ENCODE measurements at regions not wholly inside any gene's neighbourhood (a gene's known extent, or its start where the extent isn't known, plus 50 kb on each side); places are given as distances from the start of the nearest gene placed in this dataset.

DNA sequence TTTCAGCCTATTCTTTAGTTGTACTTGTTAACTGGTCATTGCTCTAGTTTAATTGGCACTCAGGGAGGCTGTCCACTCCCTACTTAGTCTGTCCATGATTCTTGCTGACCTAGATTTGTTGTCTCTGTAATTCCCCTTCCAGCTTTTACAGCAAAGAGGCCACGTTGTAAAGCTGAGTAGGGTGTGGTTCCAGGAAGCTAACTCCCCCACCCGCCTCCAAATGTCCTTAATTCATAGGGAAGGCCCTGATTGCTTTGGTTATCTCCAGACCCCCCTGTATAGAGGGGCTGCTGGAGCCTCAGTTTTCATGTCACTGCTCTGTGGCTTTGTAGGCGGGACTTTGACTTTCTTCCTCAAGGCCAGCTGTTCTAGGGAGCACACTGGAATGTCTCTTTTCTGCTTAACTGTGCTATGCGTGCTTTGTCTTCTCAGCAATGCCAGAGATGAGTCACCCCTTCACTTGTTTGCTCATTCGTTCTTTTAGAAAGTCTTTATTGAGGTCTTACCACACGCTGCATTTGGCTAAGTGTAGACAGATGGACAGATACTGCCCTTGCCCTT lies 175.1 kb upstream of the JAG1 start (continued):
- TF ChIP-seq, protein P1, sequence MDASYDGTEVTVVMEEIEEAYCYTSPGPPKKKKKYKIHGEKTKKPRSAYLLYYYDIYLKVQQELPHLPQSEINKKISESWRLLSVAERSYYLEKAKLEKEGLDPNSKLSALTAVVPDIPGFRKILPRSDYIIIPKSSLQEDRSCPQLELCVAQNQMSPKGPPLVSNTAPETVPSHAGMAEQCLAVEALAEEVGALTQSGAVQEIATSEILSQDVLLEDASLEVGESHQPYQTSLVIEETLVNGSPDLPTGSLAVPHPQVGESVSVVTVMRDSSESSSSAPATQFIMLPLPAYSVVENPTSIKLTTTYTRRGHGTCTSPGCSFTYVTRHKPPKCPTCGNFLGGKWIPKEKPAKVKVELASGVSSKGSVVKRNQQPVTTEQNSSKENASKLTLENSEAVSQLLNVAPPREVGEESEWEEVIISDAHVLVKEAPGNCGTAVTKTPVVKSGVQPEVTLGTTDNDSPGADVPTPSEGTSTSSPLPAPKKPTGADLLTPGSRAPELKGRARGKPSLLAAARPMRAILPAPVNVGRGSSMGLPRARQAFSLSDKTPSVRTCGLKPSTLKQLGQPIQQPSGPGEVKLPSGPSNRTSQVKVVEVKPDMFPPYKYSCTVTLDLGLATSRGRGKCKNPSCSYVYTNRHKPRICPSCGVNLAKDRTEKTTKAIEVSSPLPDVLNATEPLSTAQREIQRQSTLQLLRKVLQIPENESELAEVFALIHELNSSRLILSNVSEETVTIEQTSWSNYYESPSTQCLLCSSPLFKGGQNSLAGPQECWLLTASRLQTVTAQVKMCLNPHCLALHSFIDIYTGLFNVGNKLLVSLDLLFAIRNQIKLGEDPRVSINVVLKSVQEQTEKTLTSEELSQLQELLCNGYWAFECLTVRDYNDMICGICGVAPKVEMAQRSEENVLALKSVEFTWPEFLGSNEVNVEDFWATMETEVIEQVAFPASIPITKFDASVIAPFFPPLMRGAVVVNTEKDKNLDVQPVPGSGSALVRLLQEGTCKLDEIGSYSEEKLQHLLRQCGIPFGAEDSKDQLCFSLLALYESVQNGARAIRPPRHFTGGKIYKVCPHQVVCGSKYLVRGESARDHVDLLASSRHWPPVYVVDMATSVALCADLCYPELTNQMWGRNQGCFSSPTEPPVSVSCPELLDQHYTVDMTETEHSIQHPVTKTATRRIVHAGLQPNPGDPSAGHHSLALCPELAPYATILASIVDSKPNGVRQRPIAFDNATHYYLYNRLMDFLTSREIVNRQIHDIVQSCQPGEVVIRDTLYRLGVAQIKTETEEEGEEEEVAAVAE (CRISPR knock-in tag; IDR thresholded peaks at IDR 0.05; ENCODE audit: borderline replicate concordance) = peak; percentile 19; the same call in 1 of the 2 replicates
- peak; percentile 62; the same call in 1 of the 2 replicates for TF ChIP-seq YEATS2 (CRISPR knock-in tag; IDR thresholded peaks at IDR 0.05; ENCODE audit: borderline replicate concordance)
- no peak for TF ChIP-seq HOXD1 (CRISPR knock-in tag; IDR thresholded peaks at IDR 0.05)
- no peak for TF ChIP-seq SOX6 (IDR thresholded peaks at IDR 0.05)
- peak; percentile 67 for TF ChIP-seq SOX6 (CRISPR knock-in tag; IDR thresholded peaks at IDR 0.05)
- TF ChIP-seq, protein P2, sequence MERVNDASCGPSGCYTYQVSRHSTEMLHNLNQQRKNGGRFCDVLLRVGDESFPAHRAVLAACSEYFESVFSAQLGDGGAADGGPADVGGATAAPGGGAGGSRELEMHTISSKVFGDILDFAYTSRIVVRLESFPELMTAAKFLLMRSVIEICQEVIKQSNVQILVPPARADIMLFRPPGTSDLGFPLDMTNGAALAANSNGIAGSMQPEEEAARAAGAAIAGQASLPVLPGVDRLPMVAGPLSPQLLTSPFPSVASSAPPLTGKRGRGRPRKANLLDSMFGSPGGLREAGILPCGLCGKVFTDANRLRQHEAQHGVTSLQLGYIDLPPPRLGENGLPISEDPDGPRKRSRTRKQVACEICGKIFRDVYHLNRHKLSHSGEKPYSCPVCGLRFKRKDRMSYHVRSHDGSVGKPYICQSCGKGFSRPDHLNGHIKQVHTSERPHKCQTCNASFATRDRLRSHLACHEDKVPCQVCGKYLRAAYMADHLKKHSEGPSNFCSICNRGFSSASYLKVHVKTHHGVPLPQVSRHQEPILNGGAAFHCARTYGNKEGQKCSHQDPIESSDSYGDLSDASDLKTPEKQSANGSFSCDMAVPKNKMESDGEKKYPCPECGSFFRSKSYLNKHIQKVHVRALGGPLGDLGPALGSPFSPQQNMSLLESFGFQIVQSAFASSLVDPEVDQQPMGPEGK (CRISPR knock-in tag; IDR thresholded peaks at IDR 0.05) = peak; percentile 58
- peak; percentile 71; the same call in 1 of the 2 replicates for TF ChIP-seq ZNF24 (IDR thresholded peaks at IDR 0.05)
- TF ChIP-seq, protein P3, sequence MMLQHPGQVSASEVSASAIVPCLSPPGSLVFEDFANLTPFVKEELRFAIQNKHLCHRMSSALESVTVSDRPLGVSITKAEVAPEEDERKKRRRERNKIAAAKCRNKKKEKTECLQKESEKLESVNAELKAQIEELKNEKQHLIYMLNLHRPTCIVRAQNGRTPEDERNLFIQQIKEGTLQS (CRISPR knock-in tag; IDR thresholded peaks at IDR 0.05) = peak; percentile 94
- peak; percentile 56 for TF ChIP-seq XRCC5 (optimal IDR thresholded peaks at IDR 0.05; ENCODE audit: low read length)
- TF ChIP-seq SAP130 (CRISPR knock-in tag; IDR thresholded peaks at IDR 0.05; ENCODE audit: low read depth) = peak; percentile 56
- TF ChIP-seq ZBTB7B (CRISPR knock-in tag; IDR thresholded peaks at IDR 0.05) = peak; percentile 37; the same call in 1 of the 2 replicates
- 0 out of 2 replicates have a peak, but pooled peaks have one; percentile 32 for TF ChIP-seq HDAC2 (CRISPR knock-in tag; IDR thresholded peaks at IDR 0.05)
- peak; percentile 83; the same call in 1 of the 2 replicates for TF ChIP-seq HMG20A (CRISPR knock-in tag; IDR thresholded peaks at IDR 0.05; ENCODE audit: borderline replicate concordance)
- TF ChIP-seq, protein P4, sequence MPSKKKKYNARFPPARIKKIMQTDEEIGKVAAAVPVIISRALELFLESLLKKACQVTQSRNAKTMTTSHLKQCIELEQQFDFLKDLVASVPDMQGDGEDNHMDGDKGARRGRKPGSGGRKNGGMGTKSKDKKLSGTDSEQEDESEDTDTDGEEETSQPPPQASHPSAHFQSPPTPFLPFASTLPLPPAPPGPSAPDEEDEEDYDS (CRISPR knock-in tag; IDR thresholded peaks at IDR 0.05) = 0 out of 2 replicates have a peak, but pooled peaks have one; percentile 10
- no peak for TF ChIP-seq ZNF790 (CRISPR knock-in tag; IDR thresholded peaks at IDR 0.05; ENCODE audit: borderline replicate concordance)
- peak in 1 of 2 experiments; percentile 37; a peak in 1 of 4 replicates for TF ChIP-seq MAFK (conservative IDR thresholded peaks at IDR 0.05 in 1 of 2, IDR thresholded peaks at IDR 0.05 in 1 of 2; ENCODE audit: low read length in 2 of 2)
- TF ChIP-seq KDM5B (CRISPR knock-in tag; IDR thresholded peaks at IDR 0.05; ENCODE audit: borderline replicate concordance) = no peak
- 0 out of 2 replicates have a peak, but pooled peaks have one; percentile 16 for TF ChIP-seq GATA4 (IDR thresholded peaks at IDR 0.05; ENCODE audit: borderline replicate concordance, low read depth)
- no peak for TF ChIP-seq REL (CRISPR knock-in tag; conservative IDR thresholded peaks at IDR 0.05)
- TF ChIP-seq JUN (CRISPR knock-in tag; IDR thresholded peaks at IDR 0.05) = 0 out of 2 replicates have a peak, but pooled peaks have one; percentile 40
- peak; percentile 41; the same call in 1 of the 2 replicates for TF ChIP-seq SOX13 (IDR thresholded peaks at IDR 0.05)
- TF ChIP-seq SOX13 (CRISPR knock-in tag; conservative IDR thresholded peaks at IDR 0.05 in 1 of 2, IDR thresholded peaks at IDR 0.05 in 1 of 2) = peak in 1 of 2 experiments; percentile 89; a peak in 2 of 4 replicates
- TF ChIP-seq MAFG (CRISPR knock-in tag; IDR thresholded peaks at IDR 0.05) = no peak
